ENCODE measurements at regions not wholly inside any gene's neighbourhood (a gene's known extent, or its start where the extent isn't known, plus 50 kb on each side); places are given as distances from the start of the nearest gene placed in this dataset.
"Not testable (repeated sequence)": the region's sequence is repeated elsewhere in the genome, so short reads cannot be mapped to it uniquely, and the experiment has no call there.

DNA sequence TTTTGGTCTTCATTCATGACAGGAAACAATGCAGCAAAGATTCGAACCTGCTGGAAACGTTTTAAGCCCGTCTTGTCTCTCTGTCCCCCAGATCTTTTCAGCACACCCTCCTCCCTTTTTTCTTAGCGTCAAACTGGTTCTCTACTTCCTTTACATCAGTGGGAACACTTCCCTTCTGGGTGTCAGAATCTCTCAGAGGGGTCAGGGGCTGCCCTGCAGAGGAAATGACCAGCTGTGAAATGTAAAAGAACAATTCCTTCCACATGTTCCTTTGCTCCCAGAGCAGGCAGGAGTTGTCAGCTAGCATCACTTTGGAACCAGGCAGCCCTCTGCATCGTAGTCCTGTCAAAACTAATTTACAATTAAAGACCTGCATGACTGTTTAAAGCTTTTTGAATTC, 619.0 kb downstream of the TFAP2A start:
- no peak for DNase-seq

DNA sequence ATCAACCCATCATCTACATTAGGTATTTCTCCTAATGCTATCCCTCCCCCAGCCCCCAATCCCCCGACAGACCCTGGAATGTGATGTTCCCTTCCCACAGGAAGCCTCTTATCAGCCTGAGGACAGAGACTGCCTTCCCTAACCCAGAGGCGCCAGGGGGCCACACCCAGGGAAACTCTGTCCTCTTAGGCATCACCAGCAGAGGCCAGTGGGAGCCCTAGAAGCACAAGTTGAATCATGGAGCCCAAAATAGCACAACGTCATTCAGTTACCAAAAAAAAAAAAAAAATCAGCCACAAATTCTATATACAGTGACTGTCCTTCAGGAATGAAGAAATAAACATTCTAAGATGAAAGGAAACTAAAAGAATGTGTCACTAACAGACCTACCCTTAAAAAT, 625.7 kb downstream of the TFAP2A start:
- DNase-seq, result no peak

DNA sequence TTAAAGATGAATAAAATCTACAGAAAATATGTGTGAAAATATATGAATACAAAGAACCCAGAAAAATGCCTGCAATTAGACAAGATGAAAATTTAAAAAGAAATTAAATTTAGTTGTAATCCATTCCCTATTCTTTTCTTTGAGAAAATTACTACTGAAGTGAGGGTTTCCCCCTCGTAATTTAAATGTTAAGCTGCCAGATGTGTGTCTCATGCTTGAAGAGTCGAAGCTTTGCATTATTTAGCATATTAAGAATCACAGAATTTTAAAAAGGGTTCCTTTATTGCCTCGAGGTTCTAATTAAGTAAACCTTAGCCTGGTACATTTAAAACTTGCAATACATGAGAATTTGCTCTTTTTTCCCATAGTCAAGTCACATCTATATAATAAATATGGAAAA, 630.1 kb downstream of the TFAP2A start:
- no peak for DNase-seq

DNA sequence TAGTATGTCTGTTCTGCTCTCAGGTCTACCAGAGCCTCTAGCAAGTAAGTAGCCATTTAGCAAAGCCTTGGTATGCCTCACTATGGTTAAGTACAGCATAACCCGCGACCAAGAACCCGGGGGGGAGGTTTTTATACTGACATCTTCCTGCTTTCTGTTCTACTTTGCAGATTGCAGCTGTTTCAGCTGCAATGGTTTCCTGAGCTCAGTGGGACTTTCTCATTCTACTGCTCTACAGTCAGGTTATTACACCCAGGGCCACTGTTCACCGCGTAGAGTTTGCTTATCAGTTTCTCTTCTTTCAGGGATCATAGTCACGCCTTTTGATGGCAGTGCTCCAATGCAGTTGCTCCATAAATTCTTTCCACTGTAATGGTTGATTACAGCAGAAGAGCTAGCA, 631.3 kb downstream of the TFAP2A start:
- no peak for DNase-seq

DNA sequence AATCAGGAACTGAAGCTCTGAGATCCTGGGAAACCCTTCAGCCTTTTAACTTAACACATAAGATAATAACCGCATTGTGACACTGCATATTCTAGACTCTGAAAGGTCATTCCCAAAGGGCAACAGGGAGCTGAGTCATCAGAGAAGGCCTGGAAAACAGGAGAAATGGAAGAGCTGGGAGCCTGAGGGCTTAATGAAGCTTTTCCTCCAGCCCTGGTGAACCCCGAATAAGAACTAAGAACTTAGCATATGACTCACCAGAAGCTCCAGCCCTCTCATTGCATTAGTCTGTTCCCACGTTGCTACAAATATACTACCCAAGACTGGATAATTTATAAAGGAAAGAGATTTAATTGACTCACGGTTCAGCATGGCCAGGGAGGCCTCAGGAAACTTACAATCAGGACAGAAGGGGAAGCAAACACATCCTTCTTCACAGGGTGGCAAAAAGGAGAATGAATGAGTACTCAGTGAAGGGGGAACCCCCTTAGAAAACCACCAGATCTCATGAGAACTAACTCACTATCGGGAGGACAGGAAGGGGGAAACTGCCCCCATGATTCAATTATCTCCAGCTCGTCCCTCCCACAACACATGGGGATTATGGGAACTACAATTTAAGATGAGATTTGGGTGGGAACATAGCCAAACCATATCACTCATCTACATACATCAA, 648.5 kb downstream of the TFAP2A start:
- no peak for DNase-seq

DNA sequence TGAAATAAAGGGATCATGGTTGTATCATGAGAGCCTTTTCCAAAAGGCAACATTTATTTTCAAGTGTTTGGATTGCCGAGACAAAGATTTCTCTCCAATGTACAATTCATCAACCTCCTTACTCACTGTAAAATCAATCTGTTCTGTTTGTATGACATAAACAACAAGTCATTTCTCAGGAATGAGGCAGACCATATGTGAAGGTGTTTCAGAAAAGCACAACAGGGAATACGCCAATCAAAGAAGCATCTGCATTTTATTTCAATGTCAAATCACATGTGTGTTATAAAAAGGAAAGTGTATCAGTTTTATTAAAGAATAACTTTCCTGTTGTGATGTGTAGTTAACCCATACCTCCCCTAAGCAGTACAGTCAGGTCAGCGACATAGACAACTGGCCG, 653.7 kb downstream of the TFAP2A start:
- DNase-seq, result no peak

DNA sequence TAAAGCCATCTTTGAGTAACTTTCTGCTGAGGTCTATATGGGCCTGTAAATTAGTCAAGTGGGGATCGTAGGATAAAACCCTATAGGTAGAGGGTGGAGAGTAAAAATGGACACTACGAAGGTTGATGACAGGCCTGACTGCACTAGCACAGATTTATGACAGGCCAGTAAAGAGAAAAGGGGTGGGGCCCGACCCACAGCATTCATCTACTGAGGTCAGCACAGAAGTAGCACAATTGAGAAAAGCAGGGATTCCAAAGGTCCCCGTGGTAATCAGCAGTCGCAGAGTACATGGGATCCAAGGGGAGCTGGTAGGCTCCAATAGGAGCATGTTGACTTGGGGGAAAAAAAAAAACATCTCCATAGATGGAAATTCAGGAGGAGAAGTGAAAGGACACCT, 660.4 kb downstream of the TFAP2A start:
- no peak for DNase-seq

DNA sequence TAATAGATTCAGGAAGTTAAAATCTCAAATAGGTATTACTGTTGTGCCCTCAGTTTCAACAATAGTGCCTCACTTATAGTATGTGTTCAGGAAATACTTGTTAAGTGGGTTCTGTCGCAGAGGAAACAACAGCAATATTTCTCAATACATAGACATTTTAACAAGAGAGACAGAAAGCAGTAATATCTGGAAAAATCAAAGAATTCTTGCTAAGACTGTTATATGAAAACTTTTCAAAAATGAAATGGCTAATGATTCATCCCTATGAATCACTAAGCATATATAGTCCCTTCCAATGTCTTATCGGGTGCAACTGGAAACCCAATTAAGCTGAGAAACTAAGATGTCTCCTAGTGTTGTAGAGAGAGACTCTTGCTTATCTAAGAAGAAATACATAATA, 668.9 kb downstream of the TFAP2A start:
- DNase-seq, result no peak

DNA sequence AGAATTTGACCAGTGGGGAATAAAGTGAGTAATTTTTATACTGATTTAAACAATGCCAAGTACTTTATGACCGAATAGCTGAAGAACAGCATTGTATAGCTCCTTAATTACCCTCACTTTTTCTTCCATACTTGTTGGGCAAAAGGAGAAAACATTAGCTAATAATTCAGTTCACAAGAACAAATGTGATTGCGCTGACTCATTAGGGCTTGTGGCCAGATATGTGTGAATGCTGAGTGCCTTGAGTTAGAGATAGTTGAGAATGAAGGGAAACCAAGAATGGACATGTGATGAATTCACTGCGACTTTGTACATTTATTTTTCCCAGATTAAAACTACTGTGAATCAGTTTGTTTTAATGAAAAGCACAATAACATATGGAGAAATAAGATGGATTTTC, 669.4 kb downstream of the TFAP2A start:
- DNase-seq, result no peak

DNA sequence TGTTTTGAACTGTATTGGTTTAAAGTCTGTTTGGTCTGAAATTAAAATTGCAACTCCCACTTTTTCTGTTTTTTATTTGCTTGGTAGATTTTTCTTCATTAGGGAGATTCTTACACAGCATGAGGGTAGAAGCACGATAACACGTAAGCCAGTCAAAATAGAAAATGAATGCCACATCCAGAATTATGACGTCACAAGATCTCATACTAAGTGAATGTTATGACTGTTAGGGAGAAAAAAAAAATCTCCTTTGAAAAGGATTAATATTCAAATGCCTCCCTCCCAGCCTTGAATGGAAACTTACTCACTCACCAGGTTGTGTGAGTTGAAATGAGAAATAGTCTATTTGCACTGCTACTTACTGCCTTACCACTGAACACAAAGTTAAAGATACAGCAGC, 670.8 kb downstream of the TFAP2A start:
- DNase-seq, result no peak

DNA sequence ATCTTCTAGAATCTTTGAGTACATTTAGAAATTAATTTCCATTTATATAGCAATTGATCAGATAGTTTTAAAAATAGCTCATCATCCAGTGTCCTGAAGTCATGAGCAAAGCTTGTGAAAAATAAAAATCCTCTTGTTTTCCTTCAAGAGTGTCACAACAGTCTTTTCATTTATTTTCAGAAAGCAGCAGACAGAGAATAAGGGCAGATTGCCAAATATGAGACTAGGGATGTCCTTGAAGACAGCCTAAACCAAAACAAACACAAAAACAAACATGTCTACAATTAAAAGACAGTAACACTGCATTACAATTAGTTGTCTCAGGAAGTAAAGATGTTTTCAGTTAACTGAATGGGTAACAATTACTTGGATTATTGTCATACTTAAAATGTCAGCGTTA, 682.8 kb downstream of the TFAP2A start:
- DNase-seq, result no peak

DNA sequence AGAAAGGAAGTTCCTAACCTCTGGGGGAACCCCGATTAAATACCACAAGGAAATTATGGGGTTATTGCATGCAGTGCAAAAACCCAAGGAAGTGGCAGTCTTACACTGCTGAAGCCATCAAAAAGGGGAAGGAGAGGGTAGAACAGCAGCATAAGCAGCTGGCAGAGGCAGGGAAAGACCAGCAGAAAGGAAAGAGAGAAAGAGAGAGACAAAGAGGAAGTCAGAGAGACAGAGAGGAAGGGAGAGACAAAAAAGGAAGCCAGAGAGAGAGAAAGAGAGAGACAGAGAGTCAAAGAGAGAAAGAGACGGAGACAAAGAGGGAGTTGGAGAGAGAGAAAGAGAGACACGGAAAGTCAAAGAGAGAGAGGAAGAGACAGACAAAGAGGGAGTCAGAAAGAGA, 689.1 kb downstream of the TFAP2A start:
- not testable (repeated sequence) for DNase-seq

DNA sequence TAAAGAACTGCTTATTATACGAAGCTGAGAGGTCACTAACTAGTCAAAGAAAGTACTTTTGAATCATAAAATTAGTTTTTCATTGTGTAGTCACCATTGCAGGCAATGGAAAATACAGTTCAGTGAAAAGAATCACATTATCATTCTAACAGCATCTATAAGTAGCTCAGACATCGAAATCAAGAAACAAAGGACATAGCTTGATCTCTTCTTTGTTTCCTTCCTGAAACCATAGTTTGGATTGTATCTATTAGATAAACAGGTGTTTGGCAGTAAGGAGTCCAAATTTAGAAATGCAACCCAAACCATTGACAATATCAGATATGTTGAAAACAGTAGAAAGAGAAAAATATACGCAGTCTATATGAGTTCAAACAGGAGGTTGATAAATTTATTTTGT, 697.3 kb downstream of the TFAP2A start:
- no peak for DNase-seq

DNA sequence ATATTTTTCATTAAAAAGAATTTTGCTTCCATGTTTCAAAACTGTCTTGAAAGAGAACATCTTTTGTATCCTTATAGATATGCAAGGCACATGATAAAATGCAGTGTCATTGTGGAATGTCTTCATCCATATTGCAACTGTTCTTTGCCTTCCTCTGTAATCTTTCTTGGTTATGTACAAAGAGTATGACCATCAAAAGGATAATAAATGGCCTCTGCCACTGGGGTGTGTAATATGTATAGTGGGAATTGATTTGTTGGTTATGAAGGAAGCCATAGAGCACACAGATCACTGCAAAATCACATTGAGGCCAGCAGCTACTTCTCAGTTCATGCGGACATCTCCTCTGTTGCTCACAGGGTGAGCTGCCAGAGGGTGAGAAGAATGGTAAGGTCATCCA, 703.5 kb downstream of the TFAP2A start:
- no peak for DNase-seq

DNA sequence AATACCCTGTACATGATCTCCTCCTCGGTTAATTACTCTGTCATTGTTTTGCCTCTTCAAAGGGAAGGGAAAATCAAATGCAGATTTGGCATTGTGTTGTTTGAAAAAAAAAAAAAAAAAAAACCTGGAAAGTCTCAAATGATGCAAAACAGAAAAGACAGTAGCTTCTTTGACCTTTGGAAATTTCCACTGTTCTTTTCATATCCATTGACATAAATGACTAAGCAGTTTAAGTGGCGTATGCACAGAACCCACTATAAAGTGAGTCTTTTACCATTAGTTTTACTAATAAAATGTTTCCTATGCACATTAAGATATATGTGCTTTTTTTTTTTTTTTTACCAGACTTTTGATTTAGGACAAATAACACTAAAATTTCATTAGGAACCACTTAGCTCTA, 704.3 kb downstream of the TFAP2A start:
- DNase-seq, result no peak

DNA sequence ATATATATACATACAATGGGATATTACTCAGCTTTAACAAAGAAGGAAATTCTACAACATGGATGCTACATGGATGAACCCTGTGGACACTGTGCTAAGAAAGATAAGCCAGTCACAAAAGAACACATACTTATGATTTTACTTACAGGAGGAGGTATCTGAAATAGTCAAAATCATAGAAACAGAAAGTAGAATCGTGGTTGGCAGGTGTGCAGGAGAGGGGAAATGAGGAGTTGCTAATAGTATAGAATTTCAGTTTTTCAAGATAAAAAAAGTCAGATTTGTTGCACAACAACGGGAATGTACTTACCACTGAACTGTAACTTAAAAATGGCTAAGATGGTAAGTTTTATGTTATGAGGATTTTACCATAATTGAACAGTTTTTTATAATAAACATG, 706.3 kb downstream of the TFAP2A start:
- DNase-seq, result no peak

DNA sequence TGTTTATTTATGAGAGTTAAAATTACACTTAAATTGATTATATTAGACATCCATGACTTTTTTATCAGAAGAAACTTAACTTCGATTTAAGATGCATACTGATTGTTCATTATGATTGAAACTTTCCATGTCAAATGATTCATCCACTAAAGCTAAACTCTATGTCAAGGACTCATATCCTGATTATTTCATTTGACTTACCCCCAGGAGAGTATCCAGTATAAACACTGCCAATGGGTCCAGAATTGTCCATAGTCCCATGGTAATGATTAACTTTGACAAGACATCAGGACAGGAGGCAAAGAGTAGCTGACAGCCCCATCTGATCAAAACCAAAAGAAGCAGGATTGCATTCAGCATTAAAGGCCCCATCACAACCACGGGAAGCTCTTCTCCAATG, 709.9 kb downstream of the TFAP2A start:
- DNase-seq, result no peak

DNA sequence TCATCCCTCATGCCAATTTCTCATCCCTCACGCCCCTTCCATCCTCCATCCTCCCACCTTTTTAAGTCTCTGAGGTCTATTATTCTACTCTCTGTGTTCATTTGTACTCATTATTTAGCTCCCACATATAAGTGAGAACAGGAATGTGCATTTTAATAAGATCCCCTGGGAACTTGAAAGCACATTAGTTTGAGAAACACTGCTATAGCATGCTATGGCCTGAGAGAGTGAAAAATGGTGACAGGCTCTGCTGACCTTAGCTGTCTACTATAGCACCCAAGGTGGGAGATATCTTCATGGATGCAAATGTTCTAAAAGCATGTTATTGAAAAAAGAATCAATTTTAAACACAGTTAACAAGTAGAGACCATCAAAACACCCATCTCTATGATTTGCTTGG, 712.0 kb downstream of the TFAP2A start:
- DNase-seq, result no peak

DNA sequence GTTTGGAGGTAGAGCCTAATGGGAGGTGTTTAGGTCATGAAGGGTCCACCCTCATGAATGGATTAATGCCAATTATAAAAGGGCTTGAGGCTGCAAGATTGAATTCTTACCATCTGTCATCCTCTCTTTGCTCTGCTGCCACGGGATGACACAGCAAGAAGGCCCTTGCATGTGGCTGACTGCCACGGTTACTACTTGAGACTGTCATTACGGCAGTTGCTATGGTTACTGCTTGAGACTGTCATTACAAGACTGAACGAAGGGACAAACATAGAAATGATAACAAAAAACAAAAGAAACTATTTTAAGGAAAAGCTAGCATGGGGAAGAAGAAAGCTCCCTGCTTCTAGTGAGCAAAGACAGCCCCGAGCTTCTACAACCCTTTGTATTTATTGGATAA, 715.0 kb downstream of the TFAP2A start:
- DNase-seq, result no peak

DNA sequence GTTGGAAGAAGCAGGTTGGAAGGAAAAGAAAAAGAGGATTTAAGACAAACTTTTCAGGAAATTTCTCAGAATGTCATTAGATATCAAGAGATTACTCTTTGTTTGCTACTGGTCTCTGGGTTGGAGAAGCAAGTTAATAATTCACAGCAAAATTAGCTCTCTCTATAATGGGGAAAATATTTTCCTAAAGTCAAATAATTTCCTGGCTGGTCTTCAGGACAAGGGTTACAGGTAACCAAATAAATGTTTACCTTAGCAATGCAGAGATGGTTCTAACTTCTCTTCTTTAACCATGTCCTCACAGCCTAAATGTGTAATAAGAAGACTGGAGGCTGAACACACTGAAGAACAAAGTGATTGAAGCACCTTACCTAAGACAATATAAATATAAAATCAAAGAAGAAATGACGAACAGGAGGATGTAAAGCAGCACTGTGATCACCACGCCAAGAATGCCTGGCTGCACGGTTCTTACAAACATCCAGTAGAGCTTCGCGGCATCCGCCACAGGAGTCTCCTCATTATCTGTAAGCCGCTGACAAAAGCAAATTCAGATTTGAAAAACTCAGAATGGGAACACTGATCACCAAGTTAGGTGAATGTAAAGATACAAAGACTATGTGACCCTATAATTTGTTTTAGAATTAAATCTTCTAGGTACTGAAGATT, 717.5 kb downstream of the TFAP2A start:
- no peak for DNase-seq

DNA sequence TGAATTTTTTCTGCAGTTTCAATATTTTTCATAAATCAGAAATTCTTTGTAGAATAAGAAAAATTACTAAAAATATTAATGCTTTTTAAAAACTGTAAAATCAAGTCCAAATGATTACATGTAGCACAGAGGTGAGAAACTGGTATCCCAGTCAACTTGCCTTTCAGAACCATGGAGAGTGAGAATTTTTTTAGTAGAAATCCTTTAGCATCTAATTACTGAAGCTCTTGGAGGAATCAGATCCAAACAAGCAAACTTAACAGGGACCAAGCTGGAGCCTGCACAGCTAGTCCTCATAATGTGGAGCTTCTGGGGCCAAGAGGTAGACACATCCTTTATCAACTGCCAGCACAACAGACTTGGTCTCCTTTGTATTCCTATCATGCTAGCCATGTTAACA, 724.5 kb downstream of the TFAP2A start:
- no peak for DNase-seq

DNA sequence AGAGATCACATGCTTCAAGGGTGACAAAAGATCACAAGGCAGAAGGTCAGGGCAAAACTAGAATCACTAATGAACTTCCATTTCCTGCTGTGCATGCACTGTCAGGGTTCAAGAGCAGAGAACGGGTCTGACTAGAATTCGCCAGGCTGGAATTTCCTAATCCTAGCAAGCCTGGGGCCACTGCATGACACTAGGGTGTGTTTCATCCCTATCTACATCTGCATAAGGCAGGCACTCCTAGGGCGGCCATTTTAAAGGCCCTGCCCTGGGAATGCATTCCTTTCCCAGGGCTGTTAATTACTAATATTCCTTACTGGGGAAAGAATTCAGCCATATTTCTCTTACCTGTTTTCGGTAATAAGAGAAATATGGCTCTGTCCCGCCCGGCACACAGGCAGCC, 734.1 kb downstream of the TFAP2A start:
- DNase-seq, result not testable (repeated sequence)

DNA sequence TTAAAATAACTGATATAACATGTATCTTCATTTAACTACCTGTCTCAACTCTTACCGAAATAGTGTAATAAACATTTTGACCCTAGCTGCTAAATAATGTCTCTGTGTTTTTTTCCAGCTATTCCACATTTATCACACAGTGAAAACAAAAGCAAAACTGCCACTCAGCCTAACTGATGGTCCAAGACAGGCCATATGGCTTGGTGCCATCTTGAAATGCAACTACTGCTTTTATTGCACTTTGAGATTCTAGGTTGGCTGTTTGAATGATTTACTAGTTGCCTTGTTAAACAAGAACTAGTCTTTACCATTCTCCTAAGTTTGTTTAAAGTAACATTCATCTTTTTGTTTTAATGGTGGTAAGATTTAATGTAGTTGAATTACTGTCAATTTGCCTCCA, 739.8 kb downstream of the TFAP2A start:
- DNase-seq, result no peak

DNA sequence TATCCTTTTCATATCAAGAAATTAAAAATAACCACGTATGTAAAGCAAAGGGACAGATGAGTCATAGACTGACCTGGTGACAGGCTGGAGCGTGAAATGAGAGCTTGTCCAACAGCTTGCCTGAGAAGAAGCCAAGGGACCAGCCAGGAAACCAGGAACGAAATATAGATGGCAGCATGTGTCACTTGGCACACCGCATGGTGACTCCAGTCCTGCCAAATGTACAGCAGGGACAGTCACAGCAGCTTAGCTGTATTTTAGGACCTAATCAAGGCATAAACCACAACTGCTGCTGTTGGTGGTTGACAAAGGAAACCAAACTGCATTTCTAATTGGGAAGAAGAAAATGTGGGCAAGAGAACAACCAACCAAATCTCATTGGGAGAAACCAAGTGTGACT, 755.0 kb downstream of the TFAP2A start:
- DNase-seq, result no peak

DNA sequence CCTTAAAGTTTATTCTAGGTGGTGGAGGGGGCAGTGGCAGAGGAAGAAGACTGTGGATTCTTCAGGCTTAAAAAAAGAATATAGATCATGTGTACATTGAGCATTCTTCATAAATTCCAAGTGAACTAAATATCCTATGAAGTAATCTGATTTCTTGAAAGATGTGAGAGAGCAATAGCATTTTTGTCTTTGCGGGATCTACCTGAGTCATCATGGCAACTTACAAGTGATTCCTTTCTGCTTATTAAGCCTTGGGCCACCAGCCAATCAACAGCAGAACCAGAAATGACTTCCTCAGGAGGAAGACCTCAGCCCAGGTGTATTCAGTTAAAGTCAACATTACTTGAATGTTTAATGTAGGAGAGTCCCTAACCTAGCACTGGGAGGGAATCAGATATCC, 756.9 kb downstream of the TFAP2A start:
- DNase-seq, result no peak
